Memory B cell (primary cell): ENCODE measurements at regions not wholly inside any gene's neighbourhood (a gene's known extent, or its start where the extent isn't known, plus 50 kb on each side); places are given as distances from the start of the nearest gene placed in this dataset.
"Not testable (repeated sequence)": the region's sequence is repeated elsewhere in the genome, so short reads cannot be mapped to it uniquely, and the experiment has no call there.

Source experiments
- ATAC-seq: fragments of 150-1000 bp; cut with Tn5 transposase; 2 replicates; pipeline ENCODE4 v1.10.0; 2021; ENCODE audit warnings: low read depth, mild to moderate bottlenecking, moderate library complexity
- DNase-seq, 2 donors: peaks; one replicate each; pipeline ENCODE4 v3.0.0; 2022; ENCODE audit warnings: low spot score in 2 of 2
- H3K27ac Mint-ChIP-seq: one replicate; pipeline ENCODE4 v1.8.0; 2022; ENCODE audit warnings: mild to moderate bottlenecking, moderate library complexity, mixed read lengths
- H3K27me3 Mint-ChIP-seq: one replicate; pipeline ENCODE4 v1.8.0; 2022; ENCODE audit warnings: mixed read lengths
- H3K36me3 Mint-ChIP-seq: one replicate; pipeline ENCODE4 v1.8.0; 2022; ENCODE audit warnings: mild to moderate bottlenecking, mixed read lengths
- H3K4me1 Mint-ChIP-seq: one replicate; pipeline ENCODE4 v1.8.0; 2022; ENCODE audit warnings: mixed read lengths
- H3K4me3 Mint-ChIP-seq: one replicate; pipeline ENCODE4 v1.8.0; 2022; ENCODE audit warnings: mild to moderate bottlenecking, moderate library complexity, mixed read lengths
- H3K9me3 Mint-ChIP-seq: one replicate; pipeline ENCODE4 v1.8.0; 2022; ENCODE audit warnings: mixed read lengths

GRCh38 chr14:104395941-104396681, 183.5 kb upstream of the C14orf180 start:
- no peak overlapping the region for H3K4me3 Mint-ChIP-seq

GRCh38 chr14:104396682-104397470, 182.7 kb upstream of the C14orf180 start:
- ATAC-seq (no peak), DNase-seq (no peak)
- Mint-ChIP-seq H3K36me3 (peaks cover 10% of the 10 kb centered on the region), H3K9me3 (peaks cover 10% of the 10 kb centered on the region), H3K27me3 (peaks cover 3% of the 10 kb centered on the region), H3K4me1 (peaks cover 27% of the 10 kb centered on the region), H3K27ac (no peak overlapping the region), H3K4me3 (no peak overlapping the region)

More at GRCh38 chr14:104395941-104396681, 183.5 kb upstream of the C14orf180 start:
- DNase-seq (no peak), ATAC-seq (no peak)
- Mint-ChIP-seq H3K36me3 (peaks cover 10% of the 10 kb centered on the region), H3K4me1 (peaks cover 30% of the 10 kb centered on the region), H3K27me3 (peaks cover 3% of the 10 kb centered on the region), H3K9me3 (peaks cover 10% of the 10 kb centered on the region), H3K27ac (peak overlapping the region; percentile 39)

GRCh38 chr14:104397956-104398355, 181.6 kb upstream of the C14orf180 start:
- peaks cover 10% of the 10 kb centered on the region for H3K9me3 Mint-ChIP-seq
- peaks cover 3% of the 10 kb centered on the region for H3K27me3 Mint-ChIP-seq
- H3K4me1 Mint-ChIP-seq, result peaks cover 25% of the 10 kb centered on the region
- H3K4me3 Mint-ChIP-seq, result no peak overlapping the region
- peaks cover 10% of the 10 kb centered on the region for H3K36me3 Mint-ChIP-seq
- DNase-seq, result no peak
- no peak overlapping the region for H3K27ac Mint-ChIP-seq
- ATAC-seq, result no peak

GRCh38 chr14:104398656-104399055, 180.9 kb upstream of the C14orf180 start:
- no peak overlapping the region for H3K4me3 Mint-ChIP-seq
- H3K36me3 Mint-ChIP-seq, result peaks cover 10% of the 10 kb centered on the region
- H3K27me3 Mint-ChIP-seq, result peaks cover 4% of the 10 kb centered on the region
- ATAC-seq (no peak), DNase-seq (no peak)
- peaks cover 23% of the 10 kb centered on the region for H3K4me1 Mint-ChIP-seq
- H3K9me3 Mint-ChIP-seq, result peaks cover 10% of the 10 kb centered on the region
- H3K27ac Mint-ChIP-seq, result no peak overlapping the region

GRCh38 chr14:104399432-104400155, 180.0 kb upstream of the C14orf180 start:
- peaks cover 8% of the 10 kb centered on the region for H3K27me3 Mint-ChIP-seq
- peaks cover 10% of the 10 kb centered on the region for H3K36me3 Mint-ChIP-seq
- peaks cover 10% of the 10 kb centered on the region for H3K9me3 Mint-ChIP-seq
- DNase-seq (no peak), ATAC-seq (no peak)
- no peak overlapping the region for H3K27ac Mint-ChIP-seq
- H3K4me1 Mint-ChIP-seq, result peaks cover 20% of the 10 kb centered on the region
- no peak overlapping the region for H3K4me3 Mint-ChIP-seq

GRCh38 chr14:104400355-104400754, 179.2 kb upstream of the C14orf180 start:
- Mint-ChIP-seq H3K36me3 (peaks cover 10% of the 10 kb centered on the region), H3K27me3 (peaks cover 8% of the 10 kb centered on the region), H3K27ac (no peak overlapping the region), H3K9me3 (peaks cover 10% of the 10 kb centered on the region), H3K4me3 (no peak overlapping the region), H3K4me1 (peaks cover 13% of the 10 kb centered on the region)
- no peak for DNase-seq
- no peak for ATAC-seq

- H3K27ac Mint-ChIP-seq, result no peak overlapping the region
- H3K36me3 Mint-ChIP-seq, result peaks cover 10% of the 10 kb centered on the region
- peaks cover 10% of the 10 kb centered on the region for H3K9me3 Mint-ChIP-seq
- peaks cover 6% of the 10 kb centered on the region for H3K4me1 Mint-ChIP-seq
- H3K4me3 Mint-ChIP-seq, result no peak overlapping the region
- ATAC-seq, result no peak
- no peak for DNase-seq
- peaks cover 8% of the 10 kb centered on the region for H3K27me3 Mint-ChIP-seq
Observed at GRCh38 chr14:104401785-104402184, 177.8 kb upstream of the C14orf180 start.

- H3K4me1 Mint-ChIP-seq, DNase-seq, ATAC-seq, H3K4me3 Mint-ChIP-seq, H3K27ac Mint-ChIP-seq, H3K27me3 Mint-ChIP-seq, H3K36me3 Mint-ChIP-seq, H3K9me3 Mint-ChIP-seq: not testable (repeated sequence)
Observed at GRCh38 chr14:104402303-104402702, 177.3 kb upstream of the C14orf180 start.

GRCh38 chr14:104403421-104404220, 175.9 kb upstream of the C14orf180 start:
- Mint-ChIP-seq H3K9me3 (peaks cover 4% of the 10 kb centered on the region), H3K27me3 (peaks cover 10% of the 10 kb centered on the region), H3K4me3 (no peak overlapping the region), H3K36me3 (peaks cover 3% of the 10 kb centered on the region), H3K4me1 (peaks cover 6% of the 10 kb centered on the region), H3K27ac (no peak overlapping the region)
- ATAC-seq (no peak), DNase-seq (no peak)

GRCh38 chr14:104404922-104405321, 174.6 kb upstream of the C14orf180 start:
- ATAC-seq (no peak), DNase-seq (no peak)
- peaks cover 7% of the 10 kb centered on the region for H3K9me3 Mint-ChIP-seq
- H3K4me1 Mint-ChIP-seq, result peaks cover 5% of the 10 kb centered on the region
- peaks cover 12% of the 10 kb centered on the region for H3K27me3 Mint-ChIP-seq
- H3K4me3 Mint-ChIP-seq, result no peak overlapping the region
- no peak overlapping the region for H3K27ac Mint-ChIP-seq
- H3K36me3 Mint-ChIP-seq, result peaks cover 8% of the 10 kb centered on the region

GRCh38 chr14:104405360-104406226, 174.0 kb upstream of the C14orf180 start:
- no peak for ATAC-seq

GRCh38 chr14:104406831-104407230, 172.7 kb upstream of the C14orf180 start:
- H3K27ac Mint-ChIP-seq, result no peak overlapping the region
- H3K9me3 Mint-ChIP-seq, result peaks cover 5% of the 10 kb centered on the region
- no peak for DNase-seq
- peaks cover 8% of the 10 kb centered on the region for H3K36me3 Mint-ChIP-seq
- H3K27me3 Mint-ChIP-seq, result peaks cover 10% of the 10 kb centered on the region
- peaks cover 3% of the 10 kb centered on the region for H3K4me1 Mint-ChIP-seq
- ATAC-seq, result no peak
- no peak overlapping the region for H3K4me3 Mint-ChIP-seq

More at GRCh38 chr14:104405360-104406226, 174.0 kb upstream of the C14orf180 start:
- H3K27ac Mint-ChIP-seq, result no peak overlapping the region
- no peak for DNase-seq
- no peak overlapping the region for H3K4me3 Mint-ChIP-seq
- H3K9me3 Mint-ChIP-seq, result peaks cover 7% of the 10 kb centered on the region
- peaks cover 12% of the 10 kb centered on the region for H3K27me3 Mint-ChIP-seq
- peaks cover 8% of the 10 kb centered on the region for H3K36me3 Mint-ChIP-seq
- peaks cover 5% of the 10 kb centered on the region for H3K4me1 Mint-ChIP-seq

- peaks cover 6% of the 10 kb centered on the region for H3K4me1 Mint-ChIP-seq
- no peak overlapping the region for H3K4me3 Mint-ChIP-seq
- H3K36me3 Mint-ChIP-seq, result peaks cover 2% of the 10 kb centered on the region
- no peak for ATAC-seq
- no peak for DNase-seq
- H3K9me3 Mint-ChIP-seq, result no peaks in the 10 kb centered on the region
- H3K27ac Mint-ChIP-seq, result no peak overlapping the region
- H3K27me3 Mint-ChIP-seq, result peaks cover 5% of the 10 kb centered on the region
Observed at GRCh38 chr14:104416383-104416782, 163.2 kb upstream of the C14orf180 start.
